ENCODE measurements at regions not wholly inside any gene's neighbourhood (a gene's known extent, or its start where the extent isn't known, plus 50 kb on each side); places are given as distances from the start of the nearest gene placed in this dataset.
"Not testable (repeated sequence)": the region's sequence is repeated elsewhere in the genome, so short reads cannot be mapped to it uniquely, and the experiment has no call there.

DNA sequence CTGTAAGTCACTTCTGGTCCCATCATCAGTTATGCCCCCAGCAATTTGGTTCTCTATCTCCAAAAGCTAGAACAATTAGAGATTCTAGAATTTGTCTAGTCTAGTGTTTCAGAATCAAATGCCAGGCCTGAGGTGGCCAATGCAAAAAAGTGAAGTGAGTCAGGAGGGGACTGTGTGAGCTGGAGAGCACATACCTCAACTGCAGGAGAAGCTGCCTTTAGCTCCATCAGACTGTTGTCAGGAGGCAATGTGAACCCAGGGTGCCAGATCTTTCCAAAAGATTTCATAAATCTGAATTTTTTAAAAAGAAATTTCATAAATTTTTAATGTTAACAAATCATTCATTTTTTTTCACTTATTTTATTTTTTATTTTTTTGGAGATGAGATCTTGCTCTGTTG lies 80.7 kb upstream of the EOMES start:
- Histone ChIP-seq H3K9me3 (ENCODE audit: control insufficient read depth, low read length) (peaks cover under 1% of the 10 kb centered on the region), H3K4me3 (ENCODE audit: low read length in 2 of 2) (no peak overlapping the region), H3K4me1 (ENCODE audit: control insufficient read depth in 1 of 2, insufficient read depth in 2 of 2, low read length in 2 of 2) (no peaks in the 10 kb centered on the region), H3K36me3 (ENCODE audit: control insufficient read depth in 1 of 2, insufficient read depth in 2 of 2, low read length in 1 of 2) (no peaks in the 10 kb centered on the region), H3K27me3 (ENCODE audit: control insufficient read depth in 1 of 2, insufficient read depth in 2 of 2, low read length in 1 of 2) (no peaks in the 10 kb centered on the region), H3K27ac (ENCODE audit: low read depth in 1 of 2, low read length in 2 of 2) (no peak overlapping the region)
- ATAC-seq (ENCODE audit: low FRiP score) (no peak), DNase-seq (no peak)
- intact Hi-C loops (cut with DNase I), result no loop called here

DNA sequence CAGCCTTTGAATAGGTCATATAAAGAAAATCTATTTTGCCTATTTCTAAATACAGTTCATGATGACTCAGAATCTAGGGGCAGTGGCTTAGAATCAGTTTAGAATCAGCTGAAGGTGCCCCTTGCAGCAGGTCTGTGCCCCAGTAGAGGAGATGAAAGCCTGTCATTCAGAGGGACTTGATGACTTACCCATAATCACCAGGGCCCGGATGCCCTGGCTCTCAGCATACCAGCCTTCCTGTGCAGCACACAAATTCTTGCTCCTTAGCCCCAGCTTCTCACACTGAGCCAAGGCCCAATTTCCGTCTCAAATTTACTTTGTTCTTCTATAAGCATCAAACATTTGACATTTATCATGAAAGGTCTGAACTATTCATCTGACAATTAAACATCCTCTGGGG lies 83.2 kb upstream of the EOMES start:
- H3K27ac ChIP-seq (ENCODE audit: low read depth in 1 of 2, low read length in 2 of 2), result no peak overlapping the region
- H3K27me3 ChIP-seq (ENCODE audit: control insufficient read depth in 1 of 2, insufficient read depth in 2 of 2, low read length in 1 of 2), result no peaks in the 10 kb centered on the region
- peaks cover 2% of the 10 kb centered on the region for H3K9me3 ChIP-seq (ENCODE audit: control insufficient read depth, low read length)
- WGBS, 2 donors, result 58 to 64% methylated on average over 2 of the region's 2 CpGs
- no peak for ATAC-seq (ENCODE audit: low FRiP score)
- no peaks in the 10 kb centered on the region for H3K4me1 ChIP-seq (ENCODE audit: control insufficient read depth in 1 of 2, insufficient read depth in 2 of 2, low read length in 2 of 2)
- no peak for DNase-seq
- intact Hi-C loops (cut with DNase I), result no loop called here
- no peaks in the 10 kb centered on the region for H3K36me3 ChIP-seq (ENCODE audit: control insufficient read depth in 1 of 2, insufficient read depth in 2 of 2, low read length in 1 of 2)
- no peak overlapping the region for H3K4me3 ChIP-seq (ENCODE audit: low read length in 2 of 2)

GRCh38 chr3:27813255-27813654 lies 91.1 kb upstream of the EOMES start:
- intact Hi-C loops (cut with DNase I), result no loop called here
- WGBS, 2 donors, result 41 to 50% methylated on average over 1 of the region's 1 CpG

GRCh38 chr3:27821609-27822008 lies 99.5 kb upstream of the EOMES start:
- H3K4me3 ChIP-seq (ENCODE audit: low read length in 2 of 2); H3K4me1 ChIP-seq (ENCODE audit: control insufficient read depth in 1 of 2, insufficient read depth in 2 of 2, low read length in 2 of 2); intact Hi-C loops (cut with DNase I); ATAC-seq (ENCODE audit: low FRiP score); DNase-seq; H3K36me3 ChIP-seq (ENCODE audit: control insufficient read depth in 1 of 2, insufficient read depth in 2 of 2, low read length in 1 of 2); H3K27ac ChIP-seq (ENCODE audit: low read depth in 1 of 2, low read length in 2 of 2); H3K27me3 ChIP-seq (ENCODE audit: control insufficient read depth in 1 of 2, insufficient read depth in 2 of 2, low read length in 1 of 2); H3K9me3 ChIP-seq (ENCODE audit: control insufficient read depth, low read length): not testable (repeated sequence)
- WGBS, 2 donors, result 91 to 94% methylated on average over 20 to 23 of the region's 23 CpGs

More at GRCh38 chr3:27813255-27813654, 91.1 kb upstream of the EOMES start:
- ATAC-seq (ENCODE audit: low FRiP score), result no peak
- Histone ChIP-seq H3K4me3 (ENCODE audit: low read length in 2 of 2) (no peak overlapping the region), H3K9me3 (ENCODE audit: control insufficient read depth, low read length) (no peaks in the 10 kb centered on the region), H3K27me3 (ENCODE audit: control insufficient read depth in 1 of 2, insufficient read depth in 2 of 2, low read length in 1 of 2) (no peaks in the 10 kb centered on the region), H3K27ac (ENCODE audit: low read depth in 1 of 2, low read length in 2 of 2) (no peak overlapping the region), H3K4me1 (ENCODE audit: control insufficient read depth in 1 of 2, insufficient read depth in 2 of 2, low read length in 2 of 2) (no peaks in the 10 kb centered on the region), H3K36me3 (ENCODE audit: control insufficient read depth in 1 of 2, insufficient read depth in 2 of 2, low read length in 1 of 2) (no peaks in the 10 kb centered on the region)
- no peak for DNase-seq

GRCh38 chr3:27824312-27825200 lies 102.4 kb upstream of the EOMES start:
- no peak for DNase-seq
- Histone ChIP-seq H3K27me3 (ENCODE audit: control insufficient read depth in 1 of 2, insufficient read depth in 2 of 2, low read length in 1 of 2) (peaks cover 0 to 1% of the 10 kb centered on the region in 2 donors), H3K36me3 (ENCODE audit: control insufficient read depth in 1 of 2, insufficient read depth in 2 of 2, low read length in 1 of 2) (no peaks in the 10 kb centered on the region), H3K4me3 (ENCODE audit: low read length in 2 of 2) (no peak overlapping the region), H3K9me3 (ENCODE audit: control insufficient read depth, low read length) (no peaks in the 10 kb centered on the region), H3K4me1 (ENCODE audit: control insufficient read depth in 1 of 2, insufficient read depth in 2 of 2, low read length in 2 of 2) (no peaks in the 10 kb centered on the region), H3K27ac (ENCODE audit: low read depth in 1 of 2, low read length in 2 of 2) (no peak overlapping the region)
- ATAC-seq (ENCODE audit: low FRiP score), result no peak
- intact Hi-C loops (cut with DNase I), result no loop called here
- 56 to 63% methylated on average over 6 of the region's 6 CpGs for WGBS, 2 donors

DNA sequence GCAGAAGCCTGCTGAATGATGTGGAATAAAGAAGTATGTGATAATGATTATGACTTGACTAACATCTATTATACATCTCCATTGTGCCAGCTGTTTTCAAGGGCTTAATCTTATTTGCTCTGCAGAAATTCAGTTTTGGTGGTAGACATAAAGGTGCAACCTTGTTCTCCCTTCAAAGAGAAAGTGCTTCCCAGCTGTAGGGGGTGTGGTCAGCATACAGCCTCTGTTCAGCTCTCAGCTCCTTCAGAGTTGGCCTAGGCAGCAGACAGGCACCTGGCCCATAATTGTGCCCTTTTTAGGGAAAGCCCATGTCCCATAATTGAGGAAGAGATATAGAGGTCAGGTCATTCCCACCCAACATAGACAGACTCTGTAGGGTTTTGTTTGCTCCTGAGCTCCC lies 104.3 kb upstream of the EOMES start:
- peaks cover 0 to 1% of the 10 kb centered on the region in 2 donors for H3K27me3 ChIP-seq (ENCODE audit: control insufficient read depth in 1 of 2, insufficient read depth in 2 of 2, low read length in 1 of 2)
- H3K27ac ChIP-seq (ENCODE audit: low read depth in 1 of 2, low read length in 2 of 2), result no peak overlapping the region
- ATAC-seq (ENCODE audit: low FRiP score) (no peak), DNase-seq (no peak)
- intact Hi-C loops (cut with DNase I), result no loop called here
- no peaks in the 10 kb centered on the region for H3K36me3 ChIP-seq (ENCODE audit: control insufficient read depth in 1 of 2, insufficient read depth in 2 of 2, low read length in 1 of 2)
- no peak overlapping the region for H3K4me3 ChIP-seq (ENCODE audit: low read length in 2 of 2)
- no peaks in the 10 kb centered on the region for H3K4me1 ChIP-seq (ENCODE audit: control insufficient read depth in 1 of 2, insufficient read depth in 2 of 2, low read length in 2 of 2)
- H3K9me3 ChIP-seq (ENCODE audit: control insufficient read depth, low read length), result no peaks in the 10 kb centered on the region

DNA sequence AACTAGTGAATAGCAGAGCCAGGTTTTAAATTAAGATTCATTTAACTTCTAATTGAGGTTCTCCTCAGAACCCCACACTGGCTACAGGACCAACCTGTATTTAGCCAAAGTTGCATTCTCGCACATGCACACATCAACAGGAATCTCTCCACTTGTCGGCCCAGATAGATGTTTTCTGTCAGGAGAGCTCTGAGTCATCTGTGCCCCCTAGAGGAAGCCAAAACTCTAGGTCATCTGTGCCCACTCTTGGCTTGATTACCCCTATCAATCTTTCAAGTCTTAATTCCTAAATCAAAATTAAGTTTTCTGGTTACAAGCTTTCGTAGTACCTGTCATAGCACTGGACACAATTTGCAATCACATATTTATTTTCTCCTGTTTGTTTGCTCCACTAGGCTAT lies 104.9 kb upstream of the EOMES start:
- intact Hi-C loops (cut with DNase I), result no loop called here
- no peak for ATAC-seq (ENCODE audit: low FRiP score)
- Histone ChIP-seq H3K4me3 (ENCODE audit: low read length in 2 of 2) (no peak overlapping the region), H3K36me3 (ENCODE audit: control insufficient read depth in 1 of 2, insufficient read depth in 2 of 2, low read length in 1 of 2) (no peaks in the 10 kb centered on the region), H3K4me1 (ENCODE audit: control insufficient read depth in 1 of 2, insufficient read depth in 2 of 2, low read length in 2 of 2) (no peaks in the 10 kb centered on the region), H3K27ac (ENCODE audit: low read depth in 1 of 2, low read length in 2 of 2) (no peak overlapping the region), H3K9me3 (ENCODE audit: control insufficient read depth, low read length) (peaks cover under 1% of the 10 kb centered on the region), H3K27me3 (ENCODE audit: control insufficient read depth in 1 of 2, insufficient read depth in 2 of 2, low read length in 1 of 2) (peaks cover 0 to 1% of the 10 kb centered on the region in 2 donors)
- no peak for DNase-seq
- 62 to 65% methylated on average over 3 of the region's 3 CpGs for WGBS, 2 donors

DNA sequence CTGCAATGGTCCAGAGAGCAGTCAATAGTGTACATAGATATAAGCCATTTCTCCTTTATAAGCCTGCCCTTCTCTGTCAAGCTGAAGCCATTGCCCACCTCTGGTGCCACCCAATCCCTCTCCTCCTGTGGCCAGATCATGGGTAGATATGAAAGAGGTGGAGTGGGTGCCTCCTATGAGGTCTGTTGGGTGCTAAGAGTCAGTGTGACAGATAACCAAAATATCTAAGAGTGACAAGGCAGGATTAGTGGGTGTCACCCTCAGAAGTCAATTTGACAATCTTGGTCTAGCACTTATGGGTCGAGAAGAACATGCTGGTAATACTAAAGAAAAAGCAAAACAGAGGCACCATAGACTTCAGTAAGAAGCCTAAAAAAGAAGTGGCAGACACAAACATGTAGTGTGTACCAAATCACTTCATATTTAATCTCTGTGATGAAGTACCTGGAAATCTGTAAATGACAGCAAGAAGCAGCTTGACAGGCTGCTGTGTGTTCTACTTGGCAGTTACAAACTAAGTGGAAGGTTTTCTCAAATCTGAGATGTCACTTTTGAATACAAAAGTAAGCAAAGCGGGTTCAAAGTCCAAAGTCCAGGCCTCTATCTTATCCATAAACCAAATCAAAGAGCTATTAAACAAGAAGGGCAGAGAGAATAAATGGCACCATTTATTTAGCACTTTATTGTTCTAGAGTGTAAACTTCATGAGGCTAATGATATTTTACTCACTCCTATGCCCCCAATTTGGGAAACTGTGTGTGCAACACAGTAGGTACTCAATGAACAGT lies 118.9 kb upstream of the EOMES start:
- 83 to 86% methylated on average over 2 of the region's 2 CpGs for WGBS, 2 donors
- no peaks in the 10 kb centered on the region for H3K27me3 ChIP-seq (ENCODE audit: control insufficient read depth in 1 of 2, insufficient read depth in 2 of 2, low read length in 1 of 2)
- H3K4me1 ChIP-seq (ENCODE audit: control insufficient read depth in 1 of 2, insufficient read depth in 2 of 2, low read length in 2 of 2), result no peaks in the 10 kb centered on the region
- H3K9me3 ChIP-seq (ENCODE audit: control insufficient read depth, low read length), result peaks cover 4% of the 10 kb centered on the region
- DNase-seq (no peak), ATAC-seq (ENCODE audit: low FRiP score) (no peak)
- no peaks in the 10 kb centered on the region for H3K36me3 ChIP-seq (ENCODE audit: control insufficient read depth in 1 of 2, insufficient read depth in 2 of 2, low read length in 1 of 2)
- no peak overlapping the region for H3K4me3 ChIP-seq (ENCODE audit: low read length in 2 of 2)
- H3K27ac ChIP-seq (ENCODE audit: low read depth in 1 of 2, low read length in 2 of 2), result no peak overlapping the region
- intact Hi-C loops (cut with DNase I), result no loop called here

Data from aorta (tissue), 5 donors.